Transverse colon (tissue), 4 donors: ENCODE measurements at regions not wholly inside any gene's neighbourhood (a gene's known extent, or its start where the extent isn't known, plus 50 kb on each side); places are given as distances from the start of the nearest gene placed in this dataset.

Source experiments
- DNase-seq: peaks from one replicate; pipeline ENCODE4 v3.0.0-alpha.2; 2019
- H3K27ac ChIP-seq, 4 donors: fragments of 200-600 bp; sonication (generic); 2 replicates each; pipeline ENCODE4 v1.5.1; 2016 to 2018; ENCODE audit warnings: inconsistent platforms in 4 of 4
- H3K27me3 ChIP-seq: fragments of 200-600 bp; sonication (generic); 2 replicates; pipeline ENCODE4 v1.5.1; 2017; ENCODE audit warnings: inconsistent platforms
- H3K36me3 ChIP-seq, 4 donors: fragments of 200-600 bp; sonication (generic); 2 replicates each; pipeline ENCODE4 v1.5.1; 2017 to 2019; ENCODE audit warnings: inconsistent platforms in 4 of 4
- H3K4me1 ChIP-seq, 4 donors: fragments of 200-600 bp; sonication (generic); 2 replicates each; pipeline ENCODE4 v1.5.1; 2017 to 2020; ENCODE audit warnings: inconsistent platforms in 4 of 4
- H3K4me3 ChIP-seq, 4 donors: fragments of 200-600 bp; sonication (generic); 1 replicate in 1 of 4; 2 replicates in 3 of 4; pipeline versions ENCODE4 v1.5.1 to v1.6.1; 2017 to 2019; ENCODE audit warnings: inconsistent platforms in 4 of 4
- H3K9me3 ChIP-seq, 2 donors: fragments of 200-600 bp; sonication (generic); 2 replicates each; pipeline ENCODE4 v1.5.1; 2017 to 2019; ENCODE audit warnings: inconsistent platforms in 2 of 2
- CTCF ChIP-seq, 5 experiments: fragments of 200-600 bp in 3 of 5; fragments of 450-650 bp in 2 of 5; sonication (generic) in 3 of 5; IDR thresholded peaks; 1 replicate in 2 of 5; 2 replicates in 3 of 5; pipeline ENCODE4 v1.5.1; 2016 to 2017; ENCODE audit warnings: antibody characterized with exemption in 5 of 5, inconsistent platforms in 3 of 5, mild to moderate bottlenecking in 2 of 5, moderate library complexity in 1 of 5
- EP300 ChIP-seq: sonication (generic); formaldehyde crosslinking; IDR thresholded peaks from one replicate; pipeline ENCODE4 v1.6.1; 2017; ENCODE audit warnings: antibody characterized with exemption, low read depth
- POLR2A ChIP-seq: fragments of 450-650 bp; IDR thresholded peaks from one replicate; pipeline ENCODE4 v1.6.1; 2016; ENCODE audit warnings: antibody characterized with exemption, mild to moderate bottlenecking, moderate library complexity
- POLR2AphosphoS5 ChIP-seq, 3 donors: sonication (generic); formaldehyde crosslinking; IDR thresholded peaks; one replicate each; pipeline ENCODE4 v1.6.1; 2016; ENCODE audit warnings: antibody characterized with exemption in 3 of 3
- WGBS, 2 donors: methylation state at CpG; one replicate each; pipeline ENCODE4 v1.1.5; 2018; ENCODE audit warnings: low coverage in 1 of 2; 5-methylcytosine and 5-hydroxymethylcytosine counted together
- in situ Hi-C, 4 donors: fragments of 200-750 bp; cut with MboI; loops; one replicate each; pipeline versions ENCODE4 v1.15.0 to v1.15.1; 2017; ENCODE audit warnings: low sequenced_read_pairs in 3 of 4, low pct_ligation_motif_present in 1 of 4, low pct_unique_long_range_greater_than_20kb in 1 of 4
- intact Hi-C: fragments of 100-400 bp; cut with DNase I; formaldehyde crosslinking; loops from one replicate; pipeline ENCODE4 v1.15.1; 2023; ENCODE audit warnings: low total_unique reads

DNA sequence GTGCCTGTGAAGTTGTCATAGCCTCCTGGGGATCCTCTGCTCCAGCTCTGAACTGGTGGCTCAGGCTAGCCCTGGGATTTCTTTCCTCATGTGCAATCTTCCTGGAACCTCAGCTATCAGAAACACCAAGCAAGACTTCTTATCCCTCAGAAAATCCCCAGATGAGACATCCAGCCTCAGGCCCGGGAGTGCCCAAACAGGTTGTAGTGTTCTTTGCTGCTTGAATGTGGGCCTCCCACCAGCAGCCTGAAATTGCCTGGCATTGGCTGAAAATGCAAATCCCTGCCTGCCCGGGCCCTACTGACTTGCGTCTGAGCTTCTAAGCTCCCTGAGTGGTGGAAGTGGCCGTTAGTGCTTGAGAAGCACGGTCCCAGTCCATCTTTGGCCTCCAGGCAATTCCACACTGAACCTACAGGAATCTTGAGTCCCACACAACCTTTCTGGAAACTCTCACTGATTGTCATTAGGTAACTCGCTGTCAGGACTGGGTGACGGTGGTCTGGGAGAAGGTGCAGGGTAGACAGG lies 146.8 kb downstream of the ZBTB18 start:
- no peaks in the 10 kb centered on the region for H3K9me3 ChIP-seq
- no peaks in the 10 kb centered on the region for H3K4me1 ChIP-seq
- H3K4me3 ChIP-seq = no peak overlapping the region
- H3K27ac ChIP-seq = no peak overlapping the region
- no peaks in the 10 kb centered on the region for H3K27me3 ChIP-seq
- in situ Hi-C loops (no loop called here), intact Hi-C loops (no loop called here)
- no peak for TF ChIP-seq POLR2A
- WGBS, 2 donors = 83% methylated on average over 7 of the region's 7 CpGs; no CpG with 5 or more reads in 1 of the 2 donors
- no peak for DNase-seq
- H3K36me3 ChIP-seq = no peaks in the 10 kb centered on the region

DNA sequence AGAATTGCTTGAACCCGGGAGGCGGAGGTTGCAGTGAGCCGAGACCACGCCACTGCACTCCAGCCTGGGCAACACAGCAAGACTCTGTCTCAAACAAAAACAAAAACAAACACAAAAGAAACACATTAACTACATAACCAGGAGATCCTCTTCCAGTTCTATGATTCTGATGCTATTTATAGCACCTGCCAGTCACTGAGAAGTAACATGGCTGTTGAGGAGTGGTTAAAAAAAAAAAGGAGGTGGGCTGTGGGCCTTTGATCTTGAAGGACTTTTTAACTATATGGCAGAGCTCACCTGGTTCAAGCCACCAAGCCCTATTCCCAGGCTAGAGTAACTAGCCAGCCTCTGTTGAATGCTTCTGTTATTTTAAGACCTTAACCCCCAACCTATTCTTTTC lies 148.8 kb downstream of the ZBTB18 start:
- in situ Hi-C loops = loop anchor here in 1 of 4 donors (25.0 kb wide), 1 partner anchor 188 kb away; no protein-coding TSS in a partner anchor
- H3K36me3 ChIP-seq = no peaks in the 10 kb centered on the region
- H3K27ac ChIP-seq = no peak overlapping the region
- TF ChIP-seq POLR2A (no peak), CTCF (IDR thresholded peaks at IDR 0.05) (no peak), EP300 (no peak), POLR2AphosphoS5 (IDR thresholded peaks at IDR 0.05) (no peak)
- intact Hi-C loops = no loop called here
- no peak for DNase-seq
- no peak overlapping the region for H3K4me3 ChIP-seq
- no peaks in the 10 kb centered on the region for H3K27me3 ChIP-seq
- no peaks in the 10 kb centered on the region for H3K4me1 ChIP-seq
- no peaks in the 10 kb centered on the region for H3K9me3 ChIP-seq
- WGBS, 2 donors = 95% methylated on average over 4 of the region's 4 CpGs; no CpG with 5 or more reads in 1 of the 2 donors

- H3K4me1 ChIP-seq = no peaks in the 10 kb centered on the region
- in situ Hi-C loops = loop anchor here in 1 of 4 donors (25.0 kb wide), 1 partner anchor 188 kb away; no protein-coding TSS in a partner anchor
- no peaks in the 10 kb centered on the region for H3K27me3 ChIP-seq
- no peaks in the 10 kb centered on the region for H3K36me3 ChIP-seq
- intact Hi-C loops = no loop called here
- TF ChIP-seq EP300 (no peak), POLR2AphosphoS5 (IDR thresholded peaks at IDR 0.05) (no peak), CTCF (IDR thresholded peaks at IDR 0.05) (no peak), POLR2A (no peak)
- no peak overlapping the region for H3K4me3 ChIP-seq
- DNase-seq = no peak
- H3K27ac ChIP-seq = no peak overlapping the region
- 83 to 85% methylated on average over 2 to 8 of the region's 8 CpGs for WGBS, 2 donors
- no peaks in the 10 kb centered on the region for H3K9me3 ChIP-seq
Observed at GRCh38 chr1:244200596-244200995, 149.5 kb downstream of the ZBTB18 start.

DNA sequence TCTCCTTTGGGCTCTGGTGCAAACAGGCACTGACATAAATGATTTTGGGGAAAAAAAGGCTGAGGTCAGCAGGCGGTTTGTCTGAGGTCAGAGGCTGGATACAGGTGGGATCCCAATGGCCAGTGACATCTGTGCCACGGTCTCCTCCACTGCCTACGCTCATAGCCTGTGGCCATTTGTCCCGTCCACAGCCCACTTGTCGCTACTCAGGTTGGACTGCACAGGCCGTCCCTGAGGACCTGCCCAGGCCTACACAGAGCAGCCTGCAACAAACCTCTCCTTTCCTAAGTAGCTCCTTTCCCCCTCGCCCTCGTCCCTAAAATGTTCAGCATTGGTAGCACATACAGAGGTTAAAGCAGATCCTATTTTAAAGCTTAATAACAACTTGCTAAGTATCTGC lies 150.7 kb downstream of the ZBTB18 start:
- in situ Hi-C loops (loop anchor here in 1 of 4 donors (25.0 kb wide), 1 partner anchor 189 kb away; no protein-coding TSS in a partner anchor), intact Hi-C loops (no loop called here)
- Histone ChIP-seq H3K27me3 (no peaks in the 10 kb centered on the region), H3K9me3 (no peaks in the 10 kb centered on the region), H3K36me3 (no peaks in the 10 kb centered on the region), H3K4me3 (no peak overlapping the region), H3K27ac (no peak overlapping the region), H3K4me1 (no peaks in the 10 kb centered on the region)
- TF ChIP-seq EP300 (no peak), POLR2AphosphoS5 (IDR thresholded peaks at IDR 0.05) (no peak), POLR2A (no peak), CTCF (IDR thresholded peaks at IDR 0.05) (no peak)
- no peak for DNase-seq
- WGBS, 2 donors = 83 to 89% methylated on average over 1 to 8 of the region's 8 CpGs

DNA sequence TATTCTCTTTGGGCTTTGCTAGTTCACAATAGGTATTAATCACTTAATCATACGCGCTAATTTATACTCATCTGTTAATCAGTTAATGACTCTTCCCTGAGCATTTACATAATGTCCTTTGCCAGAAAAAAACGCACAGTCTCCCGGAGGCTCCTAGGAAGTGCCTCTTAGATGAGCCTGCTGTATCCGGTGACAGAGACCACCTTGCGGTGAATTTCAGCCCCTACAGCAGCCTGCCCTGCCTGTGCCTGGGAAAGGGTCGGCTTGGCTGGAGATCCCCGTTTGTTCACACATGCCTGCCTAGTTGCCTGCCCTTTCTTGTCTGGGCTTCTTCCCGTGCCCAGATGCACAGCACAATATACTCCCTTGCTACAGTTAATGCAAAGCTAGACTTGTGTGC lies 152.9 kb downstream of the ZBTB18 start:
- H3K4me3 ChIP-seq = no peak overlapping the region
- in situ Hi-C loops = loop anchor here in 1 of 4 donors (25.0 kb wide), 1 partner anchor 192 kb away; no protein-coding TSS in a partner anchor
- 89 to 90% methylated on average over 6 to 9 of the region's 9 CpGs for WGBS, 2 donors
- H3K36me3 ChIP-seq = no peaks in the 10 kb centered on the region
- H3K27me3 ChIP-seq = no peaks in the 10 kb centered on the region
- intact Hi-C loops = no loop called here
- H3K4me1 ChIP-seq = no peaks in the 10 kb centered on the region
- no peak for DNase-seq
- H3K27ac ChIP-seq = no peak overlapping the region
- TF ChIP-seq EP300 (no peak), CTCF (IDR thresholded peaks at IDR 0.05) (no peak), POLR2A (no peak), POLR2AphosphoS5 (IDR thresholded peaks at IDR 0.05) (no peak)
- no peaks in the 10 kb centered on the region for H3K9me3 ChIP-seq
